ENCODE measurements at regions not wholly inside any gene's neighbourhood (a gene's known extent, or its start where the extent isn't known, plus 50 kb on each side); places are given as distances from the start of the nearest gene placed in this dataset.

GRCh38 chr4:43999669-44000068 lies 448.9 kb downstream of the KCTD8 start:
- no peak for ATAC-seq
- Mint-ChIP-seq H3K4me1 (no peaks in the 10 kb centered on the region), H3K4me3 (no peak overlapping the region), H3K9me3 (no peaks in the 10 kb centered on the region), H3K27me3 (no peaks in the 10 kb centered on the region), H3K36me3 (no peaks in the 10 kb centered on the region), H3K27ac (no peak overlapping the region)

- H3K27ac Mint-ChIP-seq = no peak overlapping the region
- ATAC-seq = no peak
- H3K27me3 Mint-ChIP-seq = no peaks in the 10 kb centered on the region
- no peaks in the 10 kb centered on the region for H3K4me1 Mint-ChIP-seq
- no peaks in the 10 kb centered on the region for H3K9me3 Mint-ChIP-seq
- H3K4me3 Mint-ChIP-seq = no peak overlapping the region
- no peaks in the 10 kb centered on the region for H3K36me3 Mint-ChIP-seq
Observed at GRCh38 chr4:44002368-44002767, 446.2 kb downstream of the KCTD8 start.

- no peaks in the 10 kb centered on the region for H3K36me3 Mint-ChIP-seq
- no peak overlapping the region for H3K27ac Mint-ChIP-seq
- H3K4me3 Mint-ChIP-seq = no peak overlapping the region
- ATAC-seq = no peak
- H3K4me1 Mint-ChIP-seq = no peaks in the 10 kb centered on the region
- H3K27me3 Mint-ChIP-seq = no peaks in the 10 kb centered on the region
- peaks cover 3% of the 10 kb centered on the region for H3K9me3 Mint-ChIP-seq
Observed at GRCh38 chr4:44016570-44017421, 431.8 kb downstream of the KCTD8 start.

- H3K4me3 Mint-ChIP-seq = no peak overlapping the region
- no peak for ATAC-seq
Observed at GRCh38 chr4:44017422-44017739, 431.2 kb downstream of the KCTD8 start.

GRCh38 chr4:44019721-44020120 lies 428.9 kb downstream of the KCTD8 start:
- no peaks in the 10 kb centered on the region for H3K36me3 Mint-ChIP-seq
- ATAC-seq = no peak
- no peak overlapping the region for H3K4me3 Mint-ChIP-seq
- H3K27ac Mint-ChIP-seq = no peak overlapping the region
- H3K4me1 Mint-ChIP-seq = no peaks in the 10 kb centered on the region
- no peaks in the 10 kb centered on the region for H3K27me3 Mint-ChIP-seq
- H3K9me3 Mint-ChIP-seq = no peaks in the 10 kb centered on the region

More at GRCh38 chr4:44017422-44017739, 431.2 kb downstream of the KCTD8 start:
- H3K27ac Mint-ChIP-seq = no peak overlapping the region
- H3K36me3 Mint-ChIP-seq = no peaks in the 10 kb centered on the region
- no peaks in the 10 kb centered on the region for H3K4me1 Mint-ChIP-seq
- peaks cover 3% of the 10 kb centered on the region for H3K9me3 Mint-ChIP-seq
- no peaks in the 10 kb centered on the region for H3K27me3 Mint-ChIP-seq

GRCh38 chr4:44025376-44026020 lies 423.1 kb downstream of the KCTD8 start:
- Mint-ChIP-seq H3K4me1 (no peaks in the 10 kb centered on the region), H3K27ac (no peak overlapping the region), H3K36me3 (no peaks in the 10 kb centered on the region), H3K9me3 (no peaks in the 10 kb centered on the region), H3K27me3 (no peaks in the 10 kb centered on the region), H3K4me3 (no peak overlapping the region)
- no peak for ATAC-seq

- Mint-ChIP-seq H3K9me3 (no peaks in the 10 kb centered on the region), H3K4me3 (no peak overlapping the region), H3K4me1 (no peaks in the 10 kb centered on the region), H3K27ac (no peak overlapping the region), H3K36me3 (no peaks in the 10 kb centered on the region), H3K27me3 (no peaks in the 10 kb centered on the region)
- ATAC-seq = no peak
Observed at GRCh38 chr4:44038811-44039210, 409.8 kb downstream of the KCTD8 start.

- H3K4me1 Mint-ChIP-seq = no peaks in the 10 kb centered on the region
- H3K4me3 Mint-ChIP-seq = no peak overlapping the region
- ATAC-seq = no peak
- H3K27ac Mint-ChIP-seq = no peak overlapping the region
- H3K9me3 Mint-ChIP-seq = no peaks in the 10 kb centered on the region
- no peaks in the 10 kb centered on the region for H3K27me3 Mint-ChIP-seq
- H3K36me3 Mint-ChIP-seq = no peaks in the 10 kb centered on the region
Observed at GRCh38 chr4:44046491-44046890, 402.1 kb downstream of the KCTD8 start.

- no peak for ATAC-seq
- H3K27me3 Mint-ChIP-seq = no peaks in the 10 kb centered on the region
- H3K4me3 Mint-ChIP-seq = no peak overlapping the region
- H3K4me1 Mint-ChIP-seq = no peaks in the 10 kb centered on the region
- no peaks in the 10 kb centered on the region for H3K36me3 Mint-ChIP-seq
- no peak overlapping the region for H3K27ac Mint-ChIP-seq
- no peaks in the 10 kb centered on the region for H3K9me3 Mint-ChIP-seq
Observed at GRCh38 chr4:44056721-44057151, 391.9 kb downstream of the KCTD8 start.

GRCh38 chr4:44070843-44071242 lies 377.8 kb downstream of the KCTD8 start:
- Mint-ChIP-seq H3K36me3 (no peaks in the 10 kb centered on the region), H3K9me3 (no peaks in the 10 kb centered on the region), H3K27ac (no peak overlapping the region), H3K4me1 (no peaks in the 10 kb centered on the region), H3K4me3 (no peak overlapping the region), H3K27me3 (no peaks in the 10 kb centered on the region)
- no peak for ATAC-seq

- Mint-ChIP-seq H3K27ac (no peak overlapping the region), H3K36me3 (no peaks in the 10 kb centered on the region), H3K4me1 (no peaks in the 10 kb centered on the region), H3K9me3 (no peaks in the 10 kb centered on the region), H3K27me3 (no peaks in the 10 kb centered on the region), H3K4me3 (no peak overlapping the region)
- ATAC-seq = peak; percentile 47
Observed at GRCh38 chr4:44071959-44072955, 376.4 kb downstream of the KCTD8 start.

GRCh38 chr4:44086753-44087152 lies 361.9 kb downstream of the KCTD8 start:
- H3K9me3 Mint-ChIP-seq = peaks cover 6% of the 10 kb centered on the region
- no peaks in the 10 kb centered on the region for H3K36me3 Mint-ChIP-seq
- H3K27ac Mint-ChIP-seq = no peak overlapping the region
- H3K27me3 Mint-ChIP-seq = no peaks in the 10 kb centered on the region
- no peak overlapping the region for H3K4me3 Mint-ChIP-seq
- no peaks in the 10 kb centered on the region for H3K4me1 Mint-ChIP-seq
- ATAC-seq = no peak

GRCh38 chr4:44093390-44093789 lies 355.2 kb downstream of the KCTD8 start:
- ATAC-seq = no peak
- no peak overlapping the region for H3K4me3 Mint-ChIP-seq
- H3K36me3 Mint-ChIP-seq = no peaks in the 10 kb centered on the region
- no peaks in the 10 kb centered on the region for H3K27me3 Mint-ChIP-seq
- no peak overlapping the region for H3K27ac Mint-ChIP-seq
- no peaks in the 10 kb centered on the region for H3K4me1 Mint-ChIP-seq
- no peaks in the 10 kb centered on the region for H3K9me3 Mint-ChIP-seq

GRCh38 chr4:44098973-44099372 lies 349.6 kb downstream of the KCTD8 start:
- Mint-ChIP-seq H3K4me1 (no peaks in the 10 kb centered on the region), H3K27me3 (no peaks in the 10 kb centered on the region)
- no peak for ATAC-seq

GRCh38 chr4:44100456-44100855 lies 348.2 kb downstream of the KCTD8 start:
- H3K4me1 Mint-ChIP-seq = no peaks in the 10 kb centered on the region
- H3K27ac Mint-ChIP-seq = no peak overlapping the region
- H3K27me3 Mint-ChIP-seq = no peaks in the 10 kb centered on the region
- no peak for ATAC-seq
- no peaks in the 10 kb centered on the region for H3K36me3 Mint-ChIP-seq
- no peak overlapping the region for H3K4me3 Mint-ChIP-seq
- no peaks in the 10 kb centered on the region for H3K9me3 Mint-ChIP-seq

More at GRCh38 chr4:44098973-44099372, 349.6 kb downstream of the KCTD8 start:
- Mint-ChIP-seq H3K4me3 (no peak overlapping the region), H3K27ac (no peak overlapping the region), H3K36me3 (no peaks in the 10 kb centered on the region), H3K9me3 (no peaks in the 10 kb centered on the region)
